Mammary epithelial cell (primary cell): ENCODE measurements at regions not wholly inside any gene's neighbourhood (a gene's known extent, or its start where the extent isn't known, plus 50 kb on each side); places are given as distances from the start of the nearest gene placed in this dataset.

ENCODE experiments used
- CTCF ChIP-seq, 2 donors: IDR thresholded peaks in 1 of 2; conservative IDR thresholded peaks in 1 of 2; 2 replicates each; pipeline ENCODE4 v1.5.1; 2011 to 2012; ENCODE audit warnings: inconsistent platforms in 2 of 2, low read length in 2 of 2, mild to moderate bottlenecking in 2 of 2, control low read depth in 1 of 2, low read depth in 1 of 2; ENCODE audit not compliant: insufficient read depth in 1 of 2; ENCODE audit errors: extremely low read depth in 1 of 2
- EZH2 ChIP-seq: IDR thresholded peaks from 2 replicates; pipeline ENCODE4 v1.6.1; 2012; ENCODE audit warnings: low read length, inconsistent platforms, borderline replicate concordance

GRCh38 chr2:215779912-215780311, 233.4 kb downstream of the MREG start:
- no peak for TF ChIP-seq CTCF (conservative IDR thresholded peaks at IDR 0.05 in 1 of 2, IDR thresholded peaks at IDR 0.05 in 1 of 2; ENCODE audit: extremely low read depth in 1 of 2, insufficient read depth in 1 of 2, low read depth in 1 of 2, low read length in 2 of 2)
- no peak for TF ChIP-seq EZH2
